H9 (cell line): ENCODE measurements at regions not wholly inside any gene's neighbourhood (a gene's known extent, or its start where the extent isn't known, plus 50 kb on each side); places are given as distances from the start of the nearest gene placed in this dataset.
A peak's percentile ranks its signal among the peaks of the same experiment; 100 is the strongest.

Experiments used
- DNase-seq: peaks from one replicate; pipeline ENCODE4 v3.0.0-alpha.2; 2017
- H2AFZ ChIP-seq: one replicate; pipeline ENCODE4 v1.6.1; 2013; ENCODE audit warnings: mild to moderate bottlenecking, low read length, control low read depth, moderate library complexity
- H2AK5ac ChIP-seq: 2 replicates; pipeline ENCODE4 v1.6.1; 2013; ENCODE audit warnings: low read length, control low read depth, mixed read lengths; ENCODE audit not compliant: insufficient read length
- H2BK120ac ChIP-seq: one replicate; pipeline ENCODE4 v1.6.1; 2013; ENCODE audit warnings: low read depth, mild to moderate bottlenecking, low read length, control low read depth, inconsistent platforms; ENCODE audit not compliant: poor library complexity, severe bottlenecking
- H2BK12ac ChIP-seq: 2 replicates; pipeline ENCODE4 v1.6.1; 2013; ENCODE audit warnings: low read length, control low read depth, mixed read lengths, low read depth; ENCODE audit not compliant: insufficient read length
- H2BK15ac ChIP-seq: 2 replicates; pipeline ENCODE4 v1.6.1; 2013; ENCODE audit warnings: low read depth, low read length, control low read depth
- H2BK20ac ChIP-seq: one replicate; pipeline ENCODE4 v1.6.1; 2013; ENCODE audit warnings: low read depth, mild to moderate bottlenecking, low read length, control low read depth, inconsistent platforms; ENCODE audit not compliant: poor library complexity, severe bottlenecking
- H2BK5ac ChIP-seq: 2 replicates; pipeline ENCODE4 v1.6.1; 2013; ENCODE audit warnings: low read length, control low read depth, mixed read lengths; ENCODE audit not compliant: insufficient read length
- H3K14ac ChIP-seq: 2 replicates; pipeline ENCODE4 v1.6.1; 2013; ENCODE audit warnings: low read length, control low read depth; ENCODE audit not compliant: insufficient read depth
- H3K18ac ChIP-seq: 2 replicates; pipeline ENCODE4 v1.6.1; 2013; ENCODE audit warnings: low read depth, mild to moderate bottlenecking, mixed read lengths, low read length, control low read depth; ENCODE audit not compliant: insufficient read length
- H3K23ac ChIP-seq: 2 replicates; pipeline ENCODE4 v1.6.1; 2013; ENCODE audit warnings: low read length, control low read depth, mixed read lengths, low read depth; ENCODE audit not compliant: insufficient read length
- H3K23me2 ChIP-seq: 2 replicates; pipeline ENCODE4 v1.6.1; 2013; ENCODE audit warnings: low read depth, mild to moderate bottlenecking, mixed read lengths, low read length, control low read depth; ENCODE audit not compliant: insufficient read length, poor library complexity, severe bottlenecking
- H3K27ac ChIP-seq: 2 replicates; pipeline ENCODE4 v1.5.1; 2013; ENCODE audit warnings: low read length, control low read depth, mixed read lengths, low read depth; ENCODE audit not compliant: insufficient read length
- H3K27me3 ChIP-seq: 2 replicates; pipeline ENCODE4 v1.6.1; 2013; ENCODE audit warnings: low read length, control low read depth, inconsistent platforms; ENCODE audit not compliant: insufficient read depth
- H3K4ac ChIP-seq: 2 replicates; pipeline ENCODE4 v1.6.1; 2013; ENCODE audit warnings: low read depth, mild to moderate bottlenecking, control low read depth, inconsistent platforms, low read length, moderate library complexity
- H3K4me1 ChIP-seq: 2 replicates; pipeline ENCODE4 v1.6.1; 2013; ENCODE audit warnings: low read length, control low read depth, inconsistent platforms; ENCODE audit not compliant: insufficient read depth
- H3K4me2 ChIP-seq: 2 replicates; pipeline ENCODE4 v1.6.1; 2013; ENCODE audit warnings: low read length, control low read depth, mixed read lengths; ENCODE audit not compliant: insufficient read length, insufficient read depth
- H3K56ac ChIP-seq: 2 replicates; pipeline ENCODE4 v1.6.1; 2013; ENCODE audit warnings: low read depth, mild to moderate bottlenecking, mixed read lengths, low read length, control low read depth; ENCODE audit not compliant: insufficient read length
- H3K79me1 ChIP-seq: 2 replicates; pipeline ENCODE4 v1.6.1; 2013; ENCODE audit warnings: low read depth, mild to moderate bottlenecking, moderate library complexity, low read length, control low read depth, inconsistent platforms; ENCODE audit not compliant: insufficient read depth, poor library complexity, severe bottlenecking
- H3K79me2 ChIP-seq: 2 replicates; pipeline ENCODE4 v1.6.1; 2013; ENCODE audit warnings: low read length, control low read depth, inconsistent platforms; ENCODE audit not compliant: insufficient read depth
- H3K9ac ChIP-seq: 2 replicates; pipeline ENCODE4 v1.6.1; 2013; ENCODE audit warnings: low read length, control low read depth, mixed read lengths; ENCODE audit not compliant: insufficient read length; ENCODE audit errors: extremely low read depth
- H3K9me3 ChIP-seq: one replicate; pipeline ENCODE4 v1.6.1; 2013; ENCODE audit warnings: low read depth, low read length, inconsistent platforms; ENCODE audit not compliant: control insufficient read depth
- H3T11ph ChIP-seq: one replicate; pipeline ENCODE4 v1.6.1; 2013; ENCODE audit warnings: mild to moderate bottlenecking, low read length, control low read depth, inconsistent platforms
- H4K20me1 ChIP-seq: one replicate; pipeline ENCODE4 v1.6.1; 2013; ENCODE audit not compliant: control insufficient read depth, insufficient read length, insufficient read depth
- H4K5ac ChIP-seq: 2 replicates; pipeline ENCODE4 v1.6.1; 2013; ENCODE audit warnings: low read depth, mild to moderate bottlenecking, mixed read lengths, low read length, control low read depth; ENCODE audit not compliant: insufficient read length
- H4K8ac ChIP-seq: replicated peaks from 2 replicates; pipeline ENCODE4 v1.6.1; 2013; ENCODE audit warnings: low read length, control low read depth, mixed read lengths, low read depth; ENCODE audit not compliant: insufficient read length
- H4K91ac ChIP-seq: 2 replicates; pipeline ENCODE4 v1.6.1; 2013; ENCODE audit warnings: low read depth, mild to moderate bottlenecking, moderate library complexity, mixed read lengths, low read length, control low read depth; ENCODE audit not compliant: insufficient read length
- H3K27ac Mint-ChIP-seq, 3 experiments: 2 replicates in 2 of 3; 3 replicates in 1 of 3; pipeline ENCODE4 v1.8.0; 2020 to 2021; ENCODE audit warnings: mixed read lengths in 3 of 3, mild to moderate bottlenecking in 1 of 3, moderate library complexity in 1 of 3
- H3K27me3 Mint-ChIP-seq: 2 replicates; pipeline ENCODE4 v1.8.0; 2021; ENCODE audit warnings: low read depth, mild to moderate bottlenecking, moderate library complexity, mixed read lengths
- H3K36me3 Mint-ChIP-seq, 3 experiments: 2 replicates in 2 of 3; 3 replicates in 1 of 3; pipeline ENCODE4 v1.8.0; 2020 to 2021; ENCODE audit warnings: low read depth in 3 of 3, mixed read lengths in 3 of 3; ENCODE audit not compliant: insufficient read depth in 1 of 3
- H3K4me1 Mint-ChIP-seq, 2 experiments: 2 replicates each; pipeline ENCODE4 v1.8.0; 2020; ENCODE audit warnings: mixed read lengths in 2 of 2
- H3K4me3 Mint-ChIP-seq, 2 experiments: 2 replicates in 1 of 2; 3 replicates in 1 of 2; pipeline ENCODE4 v1.8.0; 2020 to 2021; ENCODE audit warnings: mild to moderate bottlenecking in 2 of 2, mixed read lengths in 2 of 2, moderate library complexity in 1 of 2
- H3K9me3 Mint-ChIP-seq, 2 experiments: 2 replicates in 1 of 2; 3 replicates in 1 of 2; pipeline ENCODE4 v1.8.0; 2020; ENCODE audit warnings: mild to moderate bottlenecking in 2 of 2, mixed read lengths in 2 of 2, moderate library complexity in 1 of 2
- CTCF ChIP-seq: fragments of 200-600 bp; sonication (generic); conservative IDR thresholded peaks from 3 replicates; pipeline ENCODE4 v1.8.0; 2021; ENCODE audit warnings: antibody characterized with exemption, mild to moderate bottlenecking
- WGBS: extraction: QIAGEN DNeasy Blood & Tissue Kit; methylation state at CpG from one replicate; pipeline ENCODE4 v1.1.7; 2013; ENCODE audit warnings: missing lambda C conversion rate, low lambda C conversion rate, mixed read lengths; ENCODE audit not compliant: insufficient read length; ENCODE audit errors: extremely low coverage; 5-methylcytosine and 5-hydroxymethylcytosine counted together

- Histone ChIP-seq H2BK15ac (no peak overlapping the region), H2AK5ac (no peak overlapping the region), H2BK20ac (no peak overlapping the region), H3K4ac (no peak overlapping the region), H3K79me1 (no peaks in the 10 kb centered on the region), H3K79me2 (no peaks in the 10 kb centered on the region), H3K27me3 (no peaks in the 10 kb centered on the region), H3K27ac (no peak overlapping the region), H2AFZ (no peak overlapping the region), H3T11ph (no peak overlapping the region), H2BK5ac (no peak overlapping the region), H3K4me1 (no peaks in the 10 kb centered on the region), H3K14ac (no peak overlapping the region), H3K9ac (no peak overlapping the region), H4K20me1 (no peaks in the 10 kb centered on the region), H3K23ac (no peak overlapping the region), H4K5ac (no peak overlapping the region), H3K23me2 (no peaks in the 10 kb centered on the region), H3K56ac (no peak overlapping the region), H4K91ac (no peak overlapping the region), H2BK120ac (no peak overlapping the region), H3K4me2 (no peak overlapping the region), H3K18ac (no peak overlapping the region), H3K9me3 (no peaks in the 10 kb centered on the region), H4K8ac (no peak overlapping the region), H2BK12ac (no peak overlapping the region)
- no CpG with 5 or more reads among the region's 1 CpG for WGBS
- Mint-ChIP-seq H3K36me3 (no peaks in the 10 kb centered on the region), H3K4me1 (no peaks in the 10 kb centered on the region), H3K9me3 (no peaks in the 10 kb centered on the region), H3K27ac (no peak overlapping the region), H3K27me3 (peaks cover 3% of the 10 kb centered on the region; the same call in 1 of the 2 replicates), H3K4me3 (no peak overlapping the region)
- no peak for DNase-seq
- peak; percentile 52 for TF ChIP-seq CTCF
These were observed 139.3 kb upstream of the TLE4 start for GRCh38 chr9:79432485-79432884.
